Tibial nerve (tissue), 4 donors: ENCODE measurements at regions not wholly inside any gene's neighbourhood (a gene's known extent, or its start where the extent isn't known, plus 50 kb on each side); places are given as distances from the start of the nearest gene placed in this dataset.

Source experiments
- DNase-seq, 2 donors: peaks; one replicate each; pipeline ENCODE4 v3.0.0-alpha.2; 2019; ENCODE audit warnings: low spot score in 2 of 2
- H3K27ac ChIP-seq, 4 donors: fragments of 200-600 bp; sonication (generic) in 3 of 4; one replicate each; pipeline ENCODE4 v1.5.1; 2017 to 2019; ENCODE audit warnings: mild to moderate bottlenecking in 1 of 4
- H3K27me3 ChIP-seq, 2 donors: fragments of 200-600 bp; sonication (generic) in 1 of 2; one replicate each; pipeline versions ENCODE4 v1.5.1 to v1.6.0; 2017 to 2019
- H3K36me3 ChIP-seq, 3 donors: fragments of 200-600 bp; sonication (generic); one replicate each; pipeline ENCODE4 v1.5.1; 2018 to 2019
- H3K4me1 ChIP-seq, 4 donors: fragments of 200-600 bp; sonication (generic) in 3 of 4; one replicate each; pipeline ENCODE4 v1.5.1; 2017 to 2019
- H3K4me3 ChIP-seq, 4 donors: fragments of 200-600 bp; sonication (generic) in 3 of 4; one replicate each; pipeline ENCODE4 v1.5.1; 2017 to 2019; ENCODE audit warnings: mild to moderate bottlenecking in 1 of 4, moderate library complexity in 1 of 4
- H3K9me3 ChIP-seq, 4 donors: fragments of 200-600 bp; sonication (generic) in 3 of 4; one replicate each; pipeline ENCODE4 v1.5.1; 2017 to 2019
- CTCF ChIP-seq, 5 experiments: fragments of 200-600 bp in 3 of 5; fragments of 450-650 bp in 2 of 5; sonication (generic) in 3 of 5; IDR thresholded peaks; one replicate each; pipeline ENCODE4 v1.5.1; 2016 to 2019; ENCODE audit warnings: antibody characterized with exemption in 5 of 5, mild to moderate bottlenecking in 3 of 5, moderate library complexity in 2 of 5
- EP300 ChIP-seq, 2 donors: sonication (generic); formaldehyde crosslinking; IDR thresholded peaks; one replicate each; pipeline ENCODE4 v1.6.1; 2017; ENCODE audit warnings: antibody characterized with exemption in 2 of 2, mild to moderate bottlenecking in 1 of 2
- POLR2A ChIP-seq, 2 donors: fragments of 450-650 bp; IDR thresholded peaks; one replicate each; pipeline ENCODE4 v1.6.1; 2017; ENCODE audit warnings: antibody characterized with exemption in 2 of 2, mild to moderate bottlenecking in 2 of 2, moderate library complexity in 2 of 2
- WGBS, 2 donors: methylation state at CpG; one replicate each; pipeline ENCODE4 v1.1.5; 2018; 5-methylcytosine and 5-hydroxymethylcytosine counted together

- TF ChIP-seq CTCF (IDR thresholded peaks at IDR 0.05): no peak
- no peak for DNase-seq
- Histone ChIP-seq H3K36me3 (no peaks in the 10 kb centered on the region), H3K9me3 (no peaks in the 10 kb centered on the region), H3K4me1 (peaks cover 0 to 23% (median 2%) of the 10 kb centered on the region in 4 donors), H3K27ac (no peak overlapping the region), H3K27me3 (no peaks in the 10 kb centered on the region), H3K4me3 (no peak overlapping the region)
- 60 to 65% methylated on average over 3 of the region's 3 CpGs for WGBS, 2 donors
These were observed 76.5 kb upstream of the EGLN3 start for GRCh38 chr14:34027130-34027989.

- WGBS, 2 donors: 95 to 96% methylated on average over 4 of the region's 4 CpGs
- Histone ChIP-seq H3K36me3 (no peaks in the 10 kb centered on the region), H3K9me3 (no peaks in the 10 kb centered on the region), H3K27me3 (no peaks in the 10 kb centered on the region), H3K27ac (no peak overlapping the region), H3K4me1 (peaks cover 0 to 15% (median 0%) of the 10 kb centered on the region in 4 donors), H3K4me3 (no peak overlapping the region)
- TF ChIP-seq EP300 (IDR thresholded peaks at IDR 0.05): no peak
- TF ChIP-seq POLR2A (IDR thresholded peaks at IDR 0.05): no peak
- no peak for TF ChIP-seq CTCF (IDR thresholded peaks at IDR 0.05)
- DNase-seq: no peak
These were observed 74.6 kb upstream of the EGLN3 start for GRCh38 chr14:34025325-34026017.

- no peak for DNase-seq
- TF ChIP-seq POLR2A (IDR thresholded peaks at IDR 0.05) (no peak), CTCF (IDR thresholded peaks at IDR 0.05) (no peak), EP300 (IDR thresholded peaks at IDR 0.05) (no peak)
- Histone ChIP-seq H3K36me3 (no peaks in the 10 kb centered on the region), H3K27ac (no peak overlapping the region), H3K4me3 (no peak overlapping the region), H3K27me3 (no peaks in the 10 kb centered on the region), H3K9me3 (no peaks in the 10 kb centered on the region), H3K4me1 (peaks cover 0 to 14% (median under 1%) of the 10 kb centered on the region in 4 donors)
- WGBS, 2 donors: 77 to 79% methylated on average over 2 of the region's 2 CpGs
These were observed 73.9 kb upstream of the EGLN3 start for GRCh38 chr14:34024768-34025144.

DNA sequence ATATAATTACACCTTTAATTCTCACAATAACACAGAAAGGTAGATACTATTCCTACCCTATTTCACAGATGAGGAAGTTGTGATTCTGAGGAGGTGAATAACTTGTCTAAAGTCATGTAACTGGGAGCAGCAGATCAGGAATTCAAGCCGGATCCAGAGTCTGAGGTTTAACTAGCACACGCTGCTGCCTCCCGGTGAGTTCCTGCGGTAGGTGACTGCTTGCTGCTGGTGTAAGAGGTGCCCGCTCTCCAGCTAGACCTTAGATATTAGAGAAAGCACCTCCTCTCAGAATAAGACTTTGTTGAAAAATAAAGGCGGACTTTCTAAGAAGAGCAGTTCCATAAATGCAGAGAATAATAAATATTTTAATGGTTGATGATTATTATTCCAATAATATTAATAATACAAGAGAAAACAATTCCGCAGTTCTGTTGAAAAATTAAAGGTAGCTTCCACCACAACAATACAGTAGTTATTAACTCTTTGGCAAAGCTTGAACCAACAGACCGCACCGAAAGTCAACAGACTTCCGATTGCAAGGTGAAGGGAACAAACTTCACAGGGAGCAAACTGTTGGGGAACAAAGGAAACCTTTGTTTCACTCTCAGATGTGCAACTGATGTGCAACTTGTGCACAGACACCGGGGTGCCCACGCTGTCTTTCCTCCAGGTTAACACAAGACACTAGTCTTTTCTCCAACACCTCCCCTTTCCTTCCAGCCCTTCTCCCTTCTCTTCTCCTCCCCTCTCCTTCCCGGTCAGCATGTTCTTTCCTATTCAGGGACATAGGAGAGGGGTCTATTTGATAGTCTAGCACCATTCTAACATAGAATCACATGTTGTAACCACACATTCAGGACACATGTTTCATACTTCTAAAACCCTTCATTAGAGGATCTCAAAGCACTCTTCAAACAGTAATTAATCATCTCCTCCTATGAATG is 73.2 kb upstream of the EGLN3 start:
- no peaks in the 10 kb centered on the region for H3K9me3 ChIP-seq
- H3K27me3 ChIP-seq: no peaks in the 10 kb centered on the region
- no peak overlapping the region for H3K27ac ChIP-seq
- WGBS, 2 donors: 59 to 66% methylated on average over 13 of the region's 13 CpGs
- TF ChIP-seq POLR2A (IDR thresholded peaks at IDR 0.05): no peak
- no peaks in the 10 kb centered on the region for H3K36me3 ChIP-seq
- no peak overlapping the region for H3K4me3 ChIP-seq
- DNase-seq: no peak
- H3K4me1 ChIP-seq: peaks cover 0 to 14% (median 4%) of the 10 kb centered on the region in 4 donors

DNA sequence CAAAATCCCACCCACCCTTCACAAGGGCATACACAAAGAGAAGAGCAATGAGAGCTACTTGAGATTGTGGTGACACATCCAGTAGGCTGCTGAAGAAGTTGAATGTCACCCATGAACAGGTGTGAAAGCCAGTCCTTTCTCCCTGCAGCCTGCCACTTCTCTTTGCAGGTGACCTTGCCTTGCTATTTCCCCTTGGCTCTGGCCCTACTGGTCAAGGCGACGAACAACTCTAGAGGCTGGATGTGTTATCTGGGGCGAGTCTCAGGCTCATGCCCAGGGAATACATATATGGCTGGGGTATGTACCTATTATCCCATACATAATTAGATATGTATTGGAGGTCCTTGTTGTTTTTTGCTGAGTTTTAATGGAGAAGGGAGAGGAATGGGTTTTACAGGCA is 70.2 kb upstream of the EGLN3 start:
- H3K27ac ChIP-seq: peak overlapping the region in 1 of 4 donors; percentile 21
- no peaks in the 10 kb centered on the region for H3K9me3 ChIP-seq
- DNase-seq: no peak
- H3K27me3 ChIP-seq: no peaks in the 10 kb centered on the region
- WGBS, 2 donors: 91 to 98% methylated on average over 3 of the region's 3 CpGs
- no peak overlapping the region for H3K4me3 ChIP-seq
- no peak for TF ChIP-seq EP300 (IDR thresholded peaks at IDR 0.05)
- no peak for TF ChIP-seq POLR2A (IDR thresholded peaks at IDR 0.05)
- TF ChIP-seq CTCF (IDR thresholded peaks at IDR 0.05): no peak
- H3K36me3 ChIP-seq: no peaks in the 10 kb centered on the region
- H3K4me1 ChIP-seq: peaks cover 0 to 25% (median 4%) of the 10 kb centered on the region in 4 donors
